ENCODE measurements at regions not wholly inside any gene's neighbourhood (a gene's known extent, or its start where the extent isn't known, plus 50 kb on each side); places are given as distances from the start of the nearest gene placed in this dataset.

GRCh38 chr20:6857927-6858326 lies 90.4 kb downstream of the BMP2 start:
- TF ChIP-seq, protein P1, sequence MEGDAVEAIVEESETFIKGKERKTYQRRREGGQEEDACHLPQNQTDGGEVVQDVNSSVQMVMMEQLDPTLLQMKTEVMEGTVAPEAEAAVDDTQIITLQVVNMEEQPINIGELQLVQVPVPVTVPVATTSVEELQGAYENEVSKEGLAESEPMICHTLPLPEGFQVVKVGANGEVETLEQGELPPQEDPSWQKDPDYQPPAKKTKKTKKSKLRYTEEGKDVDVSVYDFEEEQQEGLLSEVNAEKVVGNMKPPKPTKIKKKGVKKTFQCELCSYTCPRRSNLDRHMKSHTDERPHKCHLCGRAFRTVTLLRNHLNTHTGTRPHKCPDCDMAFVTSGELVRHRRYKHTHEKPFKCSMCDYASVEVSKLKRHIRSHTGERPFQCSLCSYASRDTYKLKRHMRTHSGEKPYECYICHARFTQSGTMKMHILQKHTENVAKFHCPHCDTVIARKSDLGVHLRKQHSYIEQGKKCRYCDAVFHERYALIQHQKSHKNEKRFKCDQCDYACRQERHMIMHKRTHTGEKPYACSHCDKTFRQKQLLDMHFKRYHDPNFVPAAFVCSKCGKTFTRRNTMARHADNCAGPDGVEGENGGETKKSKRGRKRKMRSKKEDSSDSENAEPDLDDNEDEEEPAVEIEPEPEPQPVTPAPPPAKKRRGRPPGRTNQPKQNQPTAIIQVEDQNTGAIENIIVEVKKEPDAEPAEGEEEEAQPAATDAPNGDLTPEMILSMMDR (IDR thresholded peaks at IDR 0.05; ENCODE audit: borderline replicate concordance, extremely low read depth, insufficient read depth), result no peak
- intact Hi-C loops (cut with DNase I), result no loop called here

GRCh38 chr20:6863355-6863754 lies 95.9 kb downstream of the BMP2 start:
- FAIRE-seq, result no peak

More at GRCh38 chr20:6857927-6858326, 90.4 kb downstream of the BMP2 start:
- FAIRE-seq, result no peak
- no peaks in the 10 kb centered on the region for H3K9me3 ChIP-seq (ENCODE audit: control insufficient read depth in 2 of 3, insufficient read depth in 1 of 3, low read length in 3 of 3)
- H3K4me1 ChIP-seq (ENCODE audit: control insufficient read depth in 2 of 3, insufficient read depth in 2 of 3, low read depth in 1 of 3, low read length in 3 of 3), result no peaks in the 10 kb centered on the region
- no peaks in the 10 kb centered on the region for H3K27me3 ChIP-seq (ENCODE audit: control insufficient read depth, insufficient read depth, low read length)
- no peak overlapping the region for H3K4me3 ChIP-seq (ENCODE audit: low read length in 3 of 3)
- no peak overlapping the region for H3K9ac ChIP-seq (ENCODE audit: low read length in 3 of 3)
- no peaks in the 10 kb centered on the region for H3K36me3 ChIP-seq (ENCODE audit: control insufficient read depth in 2 of 3, insufficient read depth in 3 of 3, low read length in 3 of 3)
- H3K27ac ChIP-seq (ENCODE audit: low read depth in 2 of 2, low read length in 2 of 2), result no peak overlapping the region
- DNase-seq, result no peak

DNA sequence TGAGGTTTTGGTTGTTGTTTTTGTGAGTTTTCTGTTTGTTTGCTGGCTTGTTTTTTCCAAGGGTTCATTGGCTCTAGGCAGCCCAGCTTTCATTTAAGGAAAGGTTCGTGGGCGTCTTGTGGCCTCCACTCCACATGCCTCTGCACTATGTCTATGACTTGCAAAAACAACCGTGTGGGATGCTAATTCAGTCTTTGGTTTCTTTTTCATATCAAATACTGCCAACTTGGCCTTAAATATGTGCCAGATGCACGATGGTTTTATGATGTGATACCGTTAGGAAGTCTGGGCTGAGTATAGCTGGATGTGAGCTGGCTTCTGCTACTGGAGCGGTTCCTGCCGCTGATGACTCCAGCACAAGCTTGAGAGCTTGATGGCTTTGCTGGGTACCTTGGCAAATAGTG lies 96.3 kb downstream of the BMP2 start:
- no peaks in the 10 kb centered on the region for H3K9me3 ChIP-seq (ENCODE audit: control insufficient read depth in 2 of 3, insufficient read depth in 1 of 3, low read length in 3 of 3)
- no peak overlapping the region for H3K9ac ChIP-seq (ENCODE audit: low read length in 3 of 3)
- no peaks in the 10 kb centered on the region for H3K27me3 ChIP-seq (ENCODE audit: control insufficient read depth, insufficient read depth, low read length)
- no peak overlapping the region for H3K4me3 ChIP-seq (ENCODE audit: low read length in 3 of 3)
- H3K36me3 ChIP-seq (ENCODE audit: control insufficient read depth in 2 of 3, insufficient read depth in 3 of 3, low read length in 3 of 3), result no peaks in the 10 kb centered on the region
- TF ChIP-seq, protein P1 (IDR thresholded peaks at IDR 0.05; ENCODE audit: borderline replicate concordance, extremely low read depth, insufficient read depth), result no peak
- no peaks in the 10 kb centered on the region for H3K4me1 ChIP-seq (ENCODE audit: control insufficient read depth in 2 of 3, insufficient read depth in 2 of 3, low read depth in 1 of 3, low read length in 3 of 3)
- no peak for DNase-seq
- intact Hi-C loops (cut with DNase I), result no loop called here
- FAIRE-seq, result no peak
- H3K27ac ChIP-seq (ENCODE audit: low read depth in 2 of 2, low read length in 2 of 2), result no peak overlapping the region

More at GRCh38 chr20:6863355-6863754, 95.9 kb downstream of the BMP2 start:
- Histone ChIP-seq H3K4me1 (ENCODE audit: control insufficient read depth in 2 of 3, insufficient read depth in 2 of 3, low read depth in 1 of 3, low read length in 3 of 3) (no peaks in the 10 kb centered on the region), H3K27ac (ENCODE audit: low read depth in 2 of 2, low read length in 2 of 2) (no peak overlapping the region), H3K27me3 (ENCODE audit: control insufficient read depth, insufficient read depth, low read length) (no peaks in the 10 kb centered on the region), H3K4me3 (ENCODE audit: low read length in 3 of 3) (no peak overlapping the region), H3K36me3 (ENCODE audit: control insufficient read depth in 2 of 3, insufficient read depth in 3 of 3, low read length in 3 of 3) (no peaks in the 10 kb centered on the region), H3K9me3 (ENCODE audit: control insufficient read depth in 2 of 3, insufficient read depth in 1 of 3, low read length in 3 of 3) (no peaks in the 10 kb centered on the region), H3K9ac (ENCODE audit: low read length in 3 of 3) (no peak overlapping the region)
- TF ChIP-seq, protein P1 (IDR thresholded peaks at IDR 0.05; ENCODE audit: borderline replicate concordance, extremely low read depth, insufficient read depth), result no peak
- DNase-seq, result peak in 2 of 5 donors; percentile 71 to 77
- intact Hi-C loops (cut with DNase I), result no loop called here

- Histone ChIP-seq H3K27ac (ENCODE audit: low read depth in 2 of 2, low read length in 2 of 2) (no peak overlapping the region), H3K27me3 (ENCODE audit: control insufficient read depth, insufficient read depth, low read length) (no peaks in the 10 kb centered on the region), H3K9ac (ENCODE audit: low read length in 3 of 3) (no peak overlapping the region), H3K4me1 (ENCODE audit: control insufficient read depth in 2 of 3, insufficient read depth in 2 of 3, low read depth in 1 of 3, low read length in 3 of 3) (no peaks in the 10 kb centered on the region), H3K36me3 (ENCODE audit: control insufficient read depth in 2 of 3, insufficient read depth in 3 of 3, low read length in 3 of 3) (no peaks in the 10 kb centered on the region), H3K9me3 (ENCODE audit: control insufficient read depth in 2 of 3, insufficient read depth in 1 of 3, low read length in 3 of 3) (no peaks in the 10 kb centered on the region), H3K4me3 (ENCODE audit: low read length in 3 of 3) (no peak overlapping the region)
- TF ChIP-seq, protein P1 (IDR thresholded peaks at IDR 0.05; ENCODE audit: borderline replicate concordance, extremely low read depth, insufficient read depth), result no peak
- FAIRE-seq (no peak), DNase-seq (no peak)
- intact Hi-C loops (cut with DNase I), result no loop called here
These were observed 97.3 kb downstream of the BMP2 start for GRCh38 chr20:6864740-6865139.
